Muscle layer of duodenum (tissue), 2 donors: ENCODE measurements at regions not wholly inside any gene's neighbourhood (a gene's known extent, or its start where the extent isn't known, plus 50 kb on each side); places are given as distances from the start of the nearest gene placed in this dataset.

Experiments used
- H3K27ac ChIP-seq: one replicate; pipeline ENCODE4 v1.7.0; 2013; ENCODE audit warnings: mild to moderate bottlenecking, low read length
- H3K27me3 ChIP-seq: one replicate; pipeline ENCODE4 v1.7.0; 2013; ENCODE audit warnings: low read depth, mild to moderate bottlenecking, control low read depth, low read length
- H3K36me3 ChIP-seq, 2 donors: one replicate each; pipeline ENCODE4 v1.7.0; 2013; ENCODE audit warnings: low read length in 2 of 2, control low read depth in 1 of 2, mild to moderate bottlenecking in 1 of 2; ENCODE audit not compliant: insufficient read depth in 2 of 2, control insufficient read depth in 1 of 2
- H3K4me1 ChIP-seq, 2 donors: one replicate each; pipeline ENCODE4 v1.7.0; 2013; ENCODE audit warnings: low read length in 2 of 2, mild to moderate bottlenecking in 2 of 2, control low read depth in 1 of 2, moderate library complexity in 1 of 2; ENCODE audit not compliant: insufficient read depth in 2 of 2, control insufficient read depth in 1 of 2
- H3K4me3 ChIP-seq, 2 donors: one replicate each; pipeline ENCODE4 v1.7.0; 2013; ENCODE audit warnings: low read length in 2 of 2, low read depth in 1 of 2, mild to moderate bottlenecking in 1 of 2
- H3K9me3 ChIP-seq, 2 donors: one replicate each; pipeline ENCODE4 v1.7.0; 2013; ENCODE audit warnings: low read length in 2 of 2, control low read depth in 1 of 2, mild to moderate bottlenecking in 1 of 2; ENCODE audit not compliant: control insufficient read depth in 1 of 2
- donor health status: healthy.

DNA sequence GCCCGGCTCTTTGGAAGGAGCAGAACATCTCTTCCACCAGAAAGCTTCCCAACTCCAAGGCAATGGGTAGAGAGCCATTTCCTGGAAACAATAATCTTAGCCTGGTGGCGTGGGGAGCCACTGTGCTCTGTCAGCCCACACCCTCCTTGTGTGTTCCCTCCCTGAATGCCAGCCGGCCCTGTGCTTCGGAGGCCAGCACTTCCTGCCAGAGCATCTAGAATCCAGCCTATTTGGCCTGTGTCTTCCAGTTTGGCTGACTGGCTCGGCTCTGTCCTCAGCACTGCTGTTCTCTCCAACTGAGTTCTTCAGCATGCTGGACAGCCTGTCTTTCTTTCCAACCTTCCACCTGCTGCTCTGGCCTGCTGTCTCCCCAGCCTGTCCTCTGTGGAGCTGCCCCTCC, 349.3 kb downstream of the MFSD1 start:
- Histone ChIP-seq H3K9me3 (no peaks in the 10 kb centered on the region), H3K27me3 (no peaks in the 10 kb centered on the region), H3K4me3 (no peak overlapping the region), H3K4me1 (no peaks in the 10 kb centered on the region), H3K36me3 (no peaks in the 10 kb centered on the region), H3K27ac (no peak overlapping the region)

DNA sequence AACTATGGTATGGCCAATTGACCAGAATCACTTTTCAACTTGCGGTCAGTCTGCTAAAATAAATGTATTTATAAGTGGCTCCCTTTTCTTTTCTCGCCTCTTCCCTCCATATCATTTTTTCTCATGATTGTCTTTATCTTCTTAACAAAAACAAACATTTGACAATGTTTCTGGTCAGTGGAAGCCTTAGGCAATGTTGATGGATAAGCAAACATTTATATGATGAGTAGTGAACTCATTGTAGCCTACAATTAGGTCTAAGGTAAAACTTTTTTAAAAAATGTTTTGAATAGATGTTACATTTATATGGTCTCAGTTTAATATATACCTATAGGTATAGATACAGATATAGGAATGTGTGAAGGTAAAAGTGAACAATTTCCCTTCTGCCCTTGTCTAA, 355.4 kb downstream of the MFSD1 start:
- Histone ChIP-seq H3K27me3 (no peaks in the 10 kb centered on the region), H3K36me3 (no peaks in the 10 kb centered on the region), H3K9me3 (no peaks in the 10 kb centered on the region), H3K27ac (no peak overlapping the region), H3K4me1 (no peaks in the 10 kb centered on the region), H3K4me3 (no peak overlapping the region)

DNA sequence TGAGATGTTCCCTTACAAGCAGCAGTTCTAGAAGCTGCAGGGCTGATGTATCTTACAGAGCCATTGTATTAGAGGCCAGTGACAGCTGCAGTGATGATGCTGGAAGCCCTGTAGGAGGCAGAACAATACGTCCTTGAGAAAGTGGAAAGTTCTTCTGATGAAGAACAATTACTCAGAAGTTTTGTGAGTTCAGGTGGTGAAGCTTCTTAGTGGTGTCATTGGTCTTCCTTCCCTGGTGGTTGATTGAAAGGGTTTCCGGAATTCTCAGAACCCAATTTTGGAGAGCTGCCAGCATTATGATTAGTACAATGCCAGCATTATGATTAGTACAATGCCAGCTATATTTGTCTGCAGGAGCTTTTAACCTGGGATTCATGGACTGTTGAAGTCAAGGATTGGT, 356.4 kb downstream of the MFSD1 start:
- H3K27me3 ChIP-seq: no peaks in the 10 kb centered on the region
- H3K27ac ChIP-seq: no peak overlapping the region
- no peaks in the 10 kb centered on the region for H3K4me1 ChIP-seq
- H3K4me3 ChIP-seq: no peak overlapping the region
- H3K9me3 ChIP-seq: no peaks in the 10 kb centered on the region
- no peaks in the 10 kb centered on the region for H3K36me3 ChIP-seq

- H3K4me3 ChIP-seq: no peak overlapping the region
- no peak overlapping the region for H3K27ac ChIP-seq
- no peaks in the 10 kb centered on the region for H3K27me3 ChIP-seq
- no peaks in the 10 kb centered on the region for H3K4me1 ChIP-seq
- no peaks in the 10 kb centered on the region for H3K36me3 ChIP-seq
- no peaks in the 10 kb centered on the region for H3K9me3 ChIP-seq
These were observed 356.9 kb downstream of the MFSD1 start for GRCh38 chr3:159158801-159159200.

DNA sequence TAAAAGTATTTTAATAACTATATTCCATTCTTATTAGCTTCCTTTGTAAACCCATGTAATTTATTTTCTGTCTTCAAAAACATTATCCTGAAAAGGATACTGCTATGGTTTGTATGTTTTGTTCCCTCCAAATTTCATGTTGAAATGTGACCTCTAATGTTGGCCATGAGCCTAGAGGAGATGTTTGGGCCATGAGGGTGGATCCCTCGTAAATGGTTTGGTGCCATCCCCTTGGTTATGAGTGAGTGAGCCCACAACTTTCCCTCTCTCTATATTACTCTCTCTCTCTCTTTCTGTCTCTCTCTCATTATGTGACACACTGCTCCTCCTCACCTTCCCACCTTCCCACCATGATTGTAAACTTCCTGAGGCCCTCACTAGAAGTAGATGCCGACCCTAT, 357.7 kb downstream of the MFSD1 start:
- no peaks in the 10 kb centered on the region for H3K9me3 ChIP-seq
- no peaks in the 10 kb centered on the region for H3K4me1 ChIP-seq
- no peaks in the 10 kb centered on the region for H3K27me3 ChIP-seq
- H3K4me3 ChIP-seq: no peak overlapping the region
- no peak overlapping the region for H3K27ac ChIP-seq
- no peaks in the 10 kb centered on the region for H3K36me3 ChIP-seq

GRCh38 chr3:159163656-159164055, 361.8 kb downstream of the MFSD1 start:
- no peaks in the 10 kb centered on the region for H3K4me1 ChIP-seq
- H3K36me3 ChIP-seq: no peaks in the 10 kb centered on the region
- no peaks in the 10 kb centered on the region for H3K27me3 ChIP-seq
- H3K27ac ChIP-seq: no peak overlapping the region
- H3K4me3 ChIP-seq: no peak overlapping the region
- H3K9me3 ChIP-seq: no peaks in the 10 kb centered on the region

DNA sequence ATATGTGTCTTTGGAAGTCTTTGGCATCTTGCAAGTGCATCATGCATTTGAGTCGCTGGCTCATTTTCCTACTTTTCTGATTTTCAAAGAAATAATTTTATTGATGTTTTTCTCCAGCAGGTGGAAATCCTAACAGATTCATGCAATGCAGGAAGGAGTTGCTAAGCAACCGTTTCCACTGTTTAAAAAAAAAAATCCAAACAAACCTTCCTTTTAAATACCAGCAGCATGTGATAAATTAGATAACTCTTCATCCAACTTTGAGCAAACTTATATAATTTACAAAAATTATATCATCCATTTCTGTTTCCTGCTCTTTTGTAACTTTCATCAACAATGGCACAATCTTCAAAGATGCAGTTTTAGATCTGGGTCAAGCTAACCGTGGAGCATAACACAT, 364.1 kb downstream of the MFSD1 start:
- Histone ChIP-seq H3K36me3 (no peaks in the 10 kb centered on the region), H3K4me1 (no peaks in the 10 kb centered on the region), H3K27me3 (no peaks in the 10 kb centered on the region), H3K4me3 (no peak overlapping the region), H3K9me3 (no peaks in the 10 kb centered on the region), H3K27ac (no peak overlapping the region)

DNA sequence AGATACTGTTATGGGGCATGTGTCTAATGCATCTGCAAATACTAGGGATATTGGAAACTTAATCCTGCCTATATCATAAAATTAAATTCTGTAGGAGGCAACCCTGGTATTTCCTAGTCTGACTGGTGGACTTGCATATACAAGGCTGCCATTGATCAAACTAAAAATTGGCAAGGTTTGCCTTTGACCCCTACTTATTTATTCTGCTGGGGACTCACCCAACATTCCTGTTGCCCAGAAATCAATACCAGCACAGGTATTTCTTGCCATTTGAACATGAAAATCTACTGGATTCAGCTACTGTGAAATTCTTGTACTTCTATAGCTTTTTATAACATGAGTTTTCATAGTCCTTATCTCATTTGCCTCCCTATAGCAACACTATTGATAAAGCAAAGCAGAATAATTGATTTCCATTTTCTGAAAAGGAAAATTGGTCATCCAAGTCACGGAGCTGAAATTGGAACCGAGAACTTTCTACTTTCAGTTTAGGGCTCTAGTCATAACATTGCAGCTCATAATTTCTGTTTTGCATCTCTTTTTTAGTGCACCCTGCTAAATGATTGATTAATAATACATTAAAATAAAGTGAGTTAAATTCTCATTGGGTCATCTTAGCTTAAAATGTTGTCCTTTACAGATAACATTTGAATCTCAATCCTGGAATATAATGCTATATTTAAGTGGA, 365.2 kb downstream of the MFSD1 start:
- H3K27me3 ChIP-seq: no peaks in the 10 kb centered on the region
- no peaks in the 10 kb centered on the region for H3K4me1 ChIP-seq
- H3K27ac ChIP-seq: no peak overlapping the region
- no peaks in the 10 kb centered on the region for H3K36me3 ChIP-seq
- no peak overlapping the region for H3K4me3 ChIP-seq
- no peaks in the 10 kb centered on the region for H3K9me3 ChIP-seq

GRCh38 chr3:159168788-159169187, 366.9 kb downstream of the MFSD1 start:
- no peak overlapping the region for H3K27ac ChIP-seq

GRCh38 chr3:159169828-159170227, 368.0 kb downstream of the MFSD1 start:
- no peaks in the 10 kb centered on the region for H3K9me3 ChIP-seq
- no peaks in the 10 kb centered on the region for H3K27me3 ChIP-seq
- no peaks in the 10 kb centered on the region for H3K4me1 ChIP-seq
- H3K27ac ChIP-seq: no peak overlapping the region
- H3K36me3 ChIP-seq: no peaks in the 10 kb centered on the region
- no peak overlapping the region for H3K4me3 ChIP-seq

More at GRCh38 chr3:159168788-159169187, 366.9 kb downstream of the MFSD1 start:
- no peaks in the 10 kb centered on the region for H3K9me3 ChIP-seq
- H3K36me3 ChIP-seq: no peaks in the 10 kb centered on the region
- H3K4me3 ChIP-seq: no peak overlapping the region
- no peaks in the 10 kb centered on the region for H3K27me3 ChIP-seq
- no peaks in the 10 kb centered on the region for H3K4me1 ChIP-seq

DNA sequence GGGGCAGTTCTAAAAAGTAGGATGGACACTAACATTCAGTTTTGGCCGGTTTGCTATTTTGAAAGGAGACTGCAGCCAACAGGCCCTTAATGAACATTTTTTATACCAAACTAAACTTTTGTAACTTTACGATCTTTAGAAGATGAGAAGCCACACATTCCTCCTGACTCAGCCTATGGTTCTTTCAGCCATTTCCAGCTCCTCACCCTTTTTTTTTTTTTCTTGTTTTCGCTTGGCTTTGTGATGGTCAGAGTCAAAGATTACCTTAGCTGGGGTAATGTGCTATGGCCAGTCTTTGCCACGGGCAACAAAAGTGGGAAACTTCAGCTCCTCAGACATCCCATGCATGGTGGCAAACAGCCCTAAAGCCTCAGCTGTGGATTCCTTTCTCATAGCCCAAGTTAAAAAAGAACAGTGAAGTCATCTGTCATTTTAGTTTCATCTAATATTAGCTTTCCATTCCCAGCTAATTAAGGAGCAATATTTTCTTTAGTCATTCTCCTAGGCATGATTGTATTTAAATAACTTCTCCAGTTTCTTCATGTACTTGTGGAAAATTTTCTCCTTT, 368.7 kb downstream of the MFSD1 start:
- no peaks in the 10 kb centered on the region for H3K4me1 ChIP-seq
- H3K36me3 ChIP-seq: no peaks in the 10 kb centered on the region
- H3K4me3 ChIP-seq: no peak overlapping the region
- H3K9me3 ChIP-seq: no peaks in the 10 kb centered on the region
- no peaks in the 10 kb centered on the region for H3K27me3 ChIP-seq
- peak overlapping the region; percentile 32 for H3K27ac ChIP-seq

- no peak overlapping the region for H3K27ac ChIP-seq
- H3K27me3 ChIP-seq: no peaks in the 10 kb centered on the region
- H3K36me3 ChIP-seq: no peaks in the 10 kb centered on the region
- no peaks in the 10 kb centered on the region for H3K9me3 ChIP-seq
- no peaks in the 10 kb centered on the region for H3K4me1 ChIP-seq
- H3K4me3 ChIP-seq: no peak overlapping the region
These were observed 369.5 kb downstream of the MFSD1 start for GRCh38 chr3:159171333-159171732.
